ENCODE measurements at regions not wholly inside any gene's neighbourhood (a gene's known extent, or its start where the extent isn't known, plus 50 kb on each side); places are given as distances from the start of the nearest gene placed in this dataset.

DNA sequence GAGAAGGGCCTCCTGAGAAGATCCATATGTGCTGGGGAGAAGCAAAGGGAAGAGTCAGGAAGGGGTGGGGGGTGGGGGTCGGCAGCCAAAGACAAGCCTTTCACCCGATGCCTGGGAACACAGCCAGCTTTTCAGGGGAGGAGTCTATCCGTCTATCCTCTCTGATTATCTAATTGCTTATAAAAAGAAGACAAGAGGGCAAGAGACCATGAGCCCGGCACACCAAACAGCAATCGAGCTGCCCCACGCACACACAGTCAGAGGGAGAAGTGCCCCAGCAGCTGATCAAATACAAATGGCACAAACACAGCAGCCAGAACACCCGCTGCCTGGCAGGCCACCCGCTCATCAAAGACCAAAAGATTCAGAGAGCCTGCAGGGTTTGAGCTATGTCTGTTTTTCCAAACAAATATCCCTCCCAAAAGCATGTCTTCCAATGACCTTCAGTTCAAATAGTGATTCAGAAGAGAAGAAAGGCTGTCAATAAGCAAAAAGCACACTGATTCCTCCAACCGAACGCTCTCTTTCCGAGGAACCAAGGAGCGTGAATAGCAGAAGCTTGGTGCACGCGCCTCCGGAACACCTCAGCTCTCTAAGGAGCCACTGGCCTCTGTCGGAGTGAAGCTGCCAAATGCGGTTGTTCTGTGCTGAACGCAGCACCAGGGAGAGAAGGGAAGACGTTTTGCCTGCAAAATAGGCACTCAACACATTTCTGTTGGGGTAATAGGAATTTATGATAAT is 419.2 kb downstream of the OCA2 start:
- no peak overlapping the region for H3K4me3 ChIP-seq (replicated peaks in 1 of 3)
- intact Hi-C loops (cut with DNase I): no loop called here
- TF ChIP-seq POLR2A (IDR thresholded peaks at IDR 0.05): no peak
- TF ChIP-seq, protein P1, sequence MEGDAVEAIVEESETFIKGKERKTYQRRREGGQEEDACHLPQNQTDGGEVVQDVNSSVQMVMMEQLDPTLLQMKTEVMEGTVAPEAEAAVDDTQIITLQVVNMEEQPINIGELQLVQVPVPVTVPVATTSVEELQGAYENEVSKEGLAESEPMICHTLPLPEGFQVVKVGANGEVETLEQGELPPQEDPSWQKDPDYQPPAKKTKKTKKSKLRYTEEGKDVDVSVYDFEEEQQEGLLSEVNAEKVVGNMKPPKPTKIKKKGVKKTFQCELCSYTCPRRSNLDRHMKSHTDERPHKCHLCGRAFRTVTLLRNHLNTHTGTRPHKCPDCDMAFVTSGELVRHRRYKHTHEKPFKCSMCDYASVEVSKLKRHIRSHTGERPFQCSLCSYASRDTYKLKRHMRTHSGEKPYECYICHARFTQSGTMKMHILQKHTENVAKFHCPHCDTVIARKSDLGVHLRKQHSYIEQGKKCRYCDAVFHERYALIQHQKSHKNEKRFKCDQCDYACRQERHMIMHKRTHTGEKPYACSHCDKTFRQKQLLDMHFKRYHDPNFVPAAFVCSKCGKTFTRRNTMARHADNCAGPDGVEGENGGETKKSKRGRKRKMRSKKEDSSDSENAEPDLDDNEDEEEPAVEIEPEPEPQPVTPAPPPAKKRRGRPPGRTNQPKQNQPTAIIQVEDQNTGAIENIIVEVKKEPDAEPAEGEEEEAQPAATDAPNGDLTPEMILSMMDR (IDR thresholded peaks at IDR 0.05): peak in 1 of 6 experiments; percentile 10
- H3K36me3 ChIP-seq: no peaks in the 10 kb centered on the region
- DNase-seq: peak in 1 of 2 donors; percentile 44
- H3K27me3 ChIP-seq: no peaks in the 10 kb centered on the region
- no peak overlapping the region for H3K27ac ChIP-seq
- 18 to 43% methylated on average over 19 of the region's 19 CpGs for WGBS, 2 donors
- H3K4me1 ChIP-seq: no peaks in the 10 kb centered on the region
- H3K9me3 ChIP-seq: no peaks in the 10 kb centered on the region

DNA sequence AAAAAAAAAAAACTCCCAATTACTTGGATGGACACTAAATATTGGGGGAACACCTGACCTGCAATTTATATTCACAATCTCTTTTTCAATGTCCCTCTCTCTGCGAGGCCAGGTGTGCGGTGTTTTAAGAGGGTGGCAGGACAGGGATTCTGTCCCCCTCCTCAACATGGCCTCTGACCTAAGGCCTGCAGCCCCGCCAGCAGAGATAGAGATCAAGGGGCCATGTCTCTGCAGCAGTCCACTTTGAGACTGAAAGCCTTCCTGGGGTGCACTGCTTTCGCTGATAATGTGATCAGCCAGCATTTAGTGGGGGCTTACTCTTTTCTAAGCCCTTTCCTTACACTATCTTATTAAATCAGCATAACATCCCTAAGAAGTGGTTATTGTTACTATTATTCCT is 419.9 kb downstream of the OCA2 start:
- no peaks in the 10 kb centered on the region for H3K27me3 ChIP-seq
- DNase-seq: no peak
- H3K4me3 ChIP-seq (replicated peaks in 1 of 3): no peak overlapping the region
- TF ChIP-seq, protein P1 (IDR thresholded peaks at IDR 0.05): no peak
- H3K9me3 ChIP-seq: no peaks in the 10 kb centered on the region
- 87 to 89% methylated on average over 4 of the region's 4 CpGs for WGBS, 2 donors
- no peak overlapping the region for H3K27ac ChIP-seq
- no peaks in the 10 kb centered on the region for H3K36me3 ChIP-seq
- H3K4me1 ChIP-seq: no peaks in the 10 kb centered on the region
- intact Hi-C loops (cut with DNase I): no loop called here

DNA sequence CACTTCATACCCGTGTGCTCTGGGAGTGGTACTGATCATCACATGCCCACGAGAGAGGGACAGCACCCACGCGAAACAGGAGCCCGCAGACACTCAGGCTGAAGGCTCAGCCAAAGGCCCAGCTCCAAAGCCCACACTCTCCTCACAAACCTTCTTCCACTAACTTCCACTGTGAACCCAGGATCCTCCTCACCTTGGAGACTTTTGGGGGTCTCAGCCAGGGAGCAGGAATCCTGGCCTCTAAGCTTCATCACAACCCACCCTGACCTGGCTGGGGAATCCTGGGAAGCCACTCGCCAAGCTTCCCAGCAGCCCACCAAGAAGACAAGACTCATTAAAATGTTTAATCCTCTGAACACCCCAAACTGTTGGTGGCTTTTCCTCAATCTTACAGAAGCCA is 421.2 kb downstream of the OCA2 start:
- Histone ChIP-seq H3K27me3 (no peaks in the 10 kb centered on the region), H3K4me3 (replicated peaks in 1 of 3) (no peak overlapping the region), H3K4me1 (no peaks in the 10 kb centered on the region), H3K36me3 (no peaks in the 10 kb centered on the region), H3K9me3 (no peaks in the 10 kb centered on the region), H3K27ac (no peak overlapping the region)
- TF ChIP-seq, protein P1 (IDR thresholded peaks at IDR 0.05): no peak
- TF ChIP-seq POLR2A (IDR thresholded peaks at IDR 0.05): no peak
- no peak for DNase-seq
- WGBS, 2 donors: 79 to 89% methylated on average over 5 to 6 of the region's 6 CpGs
- intact Hi-C loops (cut with DNase I): no loop called here

DNA sequence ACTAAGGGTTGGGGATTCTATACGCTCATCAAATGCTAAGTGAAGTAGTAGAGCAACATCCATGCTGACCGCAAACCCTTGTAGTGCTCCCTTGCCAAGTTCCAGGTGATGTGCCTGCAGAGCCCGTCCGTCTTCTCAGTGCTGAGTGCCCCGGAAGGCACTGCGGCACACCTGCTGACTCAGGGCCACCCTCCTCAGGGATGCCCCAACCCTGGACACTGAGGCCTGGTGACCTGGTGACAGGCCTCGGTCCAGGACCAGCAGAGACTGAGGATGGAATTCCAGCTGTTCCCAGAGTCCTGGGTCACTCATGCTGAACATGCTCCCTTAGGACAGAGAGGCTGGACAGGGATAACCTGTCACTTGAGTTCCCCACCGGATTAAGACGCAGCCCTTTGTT is 422.5 kb downstream of the OCA2 start:
- DNase-seq: no peak
- Histone ChIP-seq H3K27ac (no peak overlapping the region), H3K4me3 (replicated peaks in 1 of 3) (no peak overlapping the region), H3K9me3 (no peaks in the 10 kb centered on the region), H3K36me3 (no peaks in the 10 kb centered on the region), H3K4me1 (no peaks in the 10 kb centered on the region), H3K27me3 (no peaks in the 10 kb centered on the region)
- WGBS, 2 donors: 86 to 91% methylated on average over 4 to 5 of the region's 9 CpGs
- TF ChIP-seq, protein P1 (IDR thresholded peaks at IDR 0.05): no peak
- TF ChIP-seq POLR2A (IDR thresholded peaks at IDR 0.05): no peak
- intact Hi-C loops (cut with DNase I): no loop called here

DNA sequence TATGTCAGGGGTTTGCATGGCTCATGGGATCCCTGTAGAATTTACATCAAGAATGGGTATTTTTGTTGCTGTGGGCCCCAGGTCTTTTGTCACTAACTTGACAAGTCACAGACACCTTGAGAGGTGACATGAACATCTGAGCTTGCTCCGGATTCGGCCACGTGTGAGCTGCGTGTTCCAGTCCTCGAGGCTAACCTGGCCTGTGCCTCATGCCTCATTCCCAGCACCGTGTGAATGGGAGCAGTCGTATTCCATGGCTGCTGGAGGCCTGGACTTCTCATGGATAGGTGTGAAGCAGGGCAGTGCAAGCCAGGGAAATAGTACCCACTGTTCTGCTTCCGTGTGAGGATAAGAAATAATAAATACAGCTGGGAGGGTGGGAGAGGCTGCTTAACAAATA is 423.5 kb downstream of the OCA2 start:
- WGBS, 2 donors: 89 to 90% methylated on average over 8 of the region's 8 CpGs
- intact Hi-C loops (cut with DNase I): no loop called here
- DNase-seq: no peak
- no peaks in the 10 kb centered on the region for H3K4me1 ChIP-seq
- H3K4me3 ChIP-seq (replicated peaks in 1 of 3): no peak overlapping the region
- H3K27me3 ChIP-seq: no peaks in the 10 kb centered on the region
- H3K27ac ChIP-seq: no peak overlapping the region
- H3K9me3 ChIP-seq: no peaks in the 10 kb centered on the region
- no peaks in the 10 kb centered on the region for H3K36me3 ChIP-seq
- TF ChIP-seq, protein P1 (IDR thresholded peaks at IDR 0.05): no peak
- no peak for TF ChIP-seq POLR2A (IDR thresholded peaks at IDR 0.05)

Data from thyroid gland (tissue), 4 donors.